MM.1S (cell line): ENCODE measurements at regions not wholly inside any gene's neighbourhood (a gene's known extent, or its start where the extent isn't known, plus 50 kb on each side); places are given as distances from the start of the nearest gene placed in this dataset.

Experiments used
- EZH2 ChIP-seq: fragments of 300-600 bp; sonication (generic); optimal IDR thresholded peaks from 2 replicates; pipeline ENCODE3; 2017; ENCODE audit warnings: low read depth, mild to moderate bottlenecking, antibody characterized with exemption, low read length, mixed read lengths
- EZH2phosphoT487 ChIP-seq: fragments of 300-600 bp; sonication (generic); IDR thresholded peaks from 2 replicates; pipeline ENCODE4 v1.6.1; 2018; ENCODE audit warnings: antibody characterized with exemption, low read length
- TF ChIP-seq, protein P1 (sequence below): fragments of 300-600 bp; sonication (generic); IDR thresholded peaks from 2 replicates; pipeline ENCODE4 v1.5.1; 2016; ENCODE audit warnings: antibody characterized with exemption, low read length, mixed read lengths

DNA sequence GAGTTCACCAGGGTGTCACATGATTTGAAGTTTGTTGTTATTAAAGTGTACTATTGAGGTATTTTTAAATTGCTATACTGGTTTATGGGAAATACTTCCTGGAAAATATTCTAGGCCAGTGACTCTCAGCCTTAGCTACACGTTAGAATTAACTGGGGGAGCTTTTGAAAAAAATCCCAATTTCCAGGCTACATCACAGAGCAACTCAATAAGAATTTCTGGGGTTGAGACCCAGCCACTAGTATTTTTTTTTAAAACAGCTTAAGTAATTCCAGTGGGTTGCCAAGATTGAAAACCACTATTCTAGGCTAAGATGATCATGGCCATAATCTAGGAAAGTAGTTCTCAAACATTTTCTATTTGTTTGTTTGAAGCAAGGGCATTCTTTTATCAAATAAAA, 142.9 kb upstream of the GRIA1 start:
- TF ChIP-seq, protein P1, sequence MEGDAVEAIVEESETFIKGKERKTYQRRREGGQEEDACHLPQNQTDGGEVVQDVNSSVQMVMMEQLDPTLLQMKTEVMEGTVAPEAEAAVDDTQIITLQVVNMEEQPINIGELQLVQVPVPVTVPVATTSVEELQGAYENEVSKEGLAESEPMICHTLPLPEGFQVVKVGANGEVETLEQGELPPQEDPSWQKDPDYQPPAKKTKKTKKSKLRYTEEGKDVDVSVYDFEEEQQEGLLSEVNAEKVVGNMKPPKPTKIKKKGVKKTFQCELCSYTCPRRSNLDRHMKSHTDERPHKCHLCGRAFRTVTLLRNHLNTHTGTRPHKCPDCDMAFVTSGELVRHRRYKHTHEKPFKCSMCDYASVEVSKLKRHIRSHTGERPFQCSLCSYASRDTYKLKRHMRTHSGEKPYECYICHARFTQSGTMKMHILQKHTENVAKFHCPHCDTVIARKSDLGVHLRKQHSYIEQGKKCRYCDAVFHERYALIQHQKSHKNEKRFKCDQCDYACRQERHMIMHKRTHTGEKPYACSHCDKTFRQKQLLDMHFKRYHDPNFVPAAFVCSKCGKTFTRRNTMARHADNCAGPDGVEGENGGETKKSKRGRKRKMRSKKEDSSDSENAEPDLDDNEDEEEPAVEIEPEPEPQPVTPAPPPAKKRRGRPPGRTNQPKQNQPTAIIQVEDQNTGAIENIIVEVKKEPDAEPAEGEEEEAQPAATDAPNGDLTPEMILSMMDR, result no peak
- no peak for TF ChIP-seq EZH2
- TF ChIP-seq EZH2phosphoT487, result no peak
